Pancreas (tissue), 10 donors: ENCODE measurements at regions not wholly inside any gene's neighbourhood (a gene's known extent, or its start where the extent isn't known, plus 50 kb on each side); places are given as distances from the start of the nearest gene placed in this dataset.
"Not testable (repeated sequence)": the region's sequence is repeated elsewhere in the genome, so short reads cannot be mapped to it uniquely, and the experiment has no call there.

Experiments used
- ATAC-seq, 4 donors: fragments of 200-7000 bp; cut with Tn5 transposase; one replicate each; pipeline versions ENCODE4 v1.8.0 to v1.9.1; 2020; ENCODE audit warnings: mild to moderate bottlenecking in 4 of 4, moderate library complexity in 4 of 4
- DNase-seq, 6 donors: peaks; one replicate each; pipeline ENCODE4 v3.0.0-alpha.2; 2020
- FAIRE-seq: peaks from 2 replicates; lab custom pipeline; 2012; peaks lifted over from hg19 to GRCh38; lab: Jason Lieb, UNC
- H3K27ac ChIP-seq, 4 donors: fragments of 200-600 bp; sonication (generic); 1 replicate in 3 of 4; 2 replicates in 1 of 4; pipeline versions ENCODE4 v1.5.0 to v1.8.0; 2020
- H3K27me3 ChIP-seq, 4 donors: fragments of 200-600 bp; one replicate each; pipeline ENCODE4 v1.8.0; 2021
- H3K36me3 ChIP-seq, 3 donors: fragments of 200-600 bp; sonication (generic) in 1 of 3; one replicate each; pipeline versions ENCODE4 v1.5.0 to v1.8.0; 2020 to 2021
- H3K4me1 ChIP-seq, 3 donors: fragments of 200-600 bp; one replicate each; pipeline ENCODE4 v1.8.0; 2021
- H3K4me3 ChIP-seq, 4 donors: fragments of 200-600 bp; sonication (generic) in 2 of 4; one replicate each; pipeline versions ENCODE4 v1.5.0 to v1.8.0; 2020 to 2021
- H3K9me3 ChIP-seq, 4 donors: fragments of 200-600 bp; one replicate each; pipeline ENCODE4 v1.8.0; 2021
- WGBS, 2 donors: extraction: QIAGEN DNeasy Blood & Tissue Kit; methylation state at CpG; one replicate each; pipeline ENCODE4 v1.1.7; 2013; 5-methylcytosine and 5-hydroxymethylcytosine counted together
- intact Hi-C, 3 donors: fragments of 100-400 bp; cut with DNase I; formaldehyde crosslinking; loops; one replicate each; pipeline versions ENCODE4 v1.11.1 to v1.14.2; 2022
- TF ChIP-seq, protein P1 (sequence below), 4 donors: fragments of 200-600 bp; sonication (generic) in 3 of 4; IDR thresholded peaks; one replicate each; pipeline versions ENCODE4 v1.5.0 to v1.8.0; 2021; ENCODE audit warnings: antibody characterized with exemption in 4 of 4
- donor health status: healthy with polysubstance abuse.
- donor health status: DM: no; HTN: no; CAD: no; lungs with moderate emphysema.
- donor health status: DM: no; HTN: no; CAD: no.
- donor health status: control.
- donor health status: control.
- donor health status: Bipolar disorder and iron deficiency.
- donor health status: DM: yes; HTN: yes; CAD: no.
- donor health status: DM: no; HTN: no; CAD: no.
- donor health status: DM: no; HTN: no; CAD: no.
- donor health status: DM: yes; HTN: yes; CAD: no.

DNA sequence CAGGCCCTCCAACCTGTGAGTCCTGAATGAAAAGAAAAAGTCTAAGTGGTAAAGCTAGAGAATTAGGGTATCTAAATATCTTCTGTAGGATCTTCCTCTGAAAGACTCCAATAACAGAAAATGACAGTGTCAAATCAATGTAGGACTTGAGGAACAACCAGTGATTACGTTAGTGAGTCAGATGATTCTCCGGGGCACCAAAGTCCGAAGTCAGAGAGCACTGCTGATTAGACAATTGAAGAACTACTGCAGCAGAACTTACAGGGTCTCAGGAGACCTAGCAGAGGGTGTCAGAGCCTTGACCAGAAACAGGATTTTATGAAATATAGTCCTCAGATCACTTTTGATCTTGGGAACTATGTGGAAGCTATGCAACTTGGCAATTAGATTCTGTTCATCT, 605.8 kb downstream of the EPHA3 start:
- TF ChIP-seq, protein P1, sequence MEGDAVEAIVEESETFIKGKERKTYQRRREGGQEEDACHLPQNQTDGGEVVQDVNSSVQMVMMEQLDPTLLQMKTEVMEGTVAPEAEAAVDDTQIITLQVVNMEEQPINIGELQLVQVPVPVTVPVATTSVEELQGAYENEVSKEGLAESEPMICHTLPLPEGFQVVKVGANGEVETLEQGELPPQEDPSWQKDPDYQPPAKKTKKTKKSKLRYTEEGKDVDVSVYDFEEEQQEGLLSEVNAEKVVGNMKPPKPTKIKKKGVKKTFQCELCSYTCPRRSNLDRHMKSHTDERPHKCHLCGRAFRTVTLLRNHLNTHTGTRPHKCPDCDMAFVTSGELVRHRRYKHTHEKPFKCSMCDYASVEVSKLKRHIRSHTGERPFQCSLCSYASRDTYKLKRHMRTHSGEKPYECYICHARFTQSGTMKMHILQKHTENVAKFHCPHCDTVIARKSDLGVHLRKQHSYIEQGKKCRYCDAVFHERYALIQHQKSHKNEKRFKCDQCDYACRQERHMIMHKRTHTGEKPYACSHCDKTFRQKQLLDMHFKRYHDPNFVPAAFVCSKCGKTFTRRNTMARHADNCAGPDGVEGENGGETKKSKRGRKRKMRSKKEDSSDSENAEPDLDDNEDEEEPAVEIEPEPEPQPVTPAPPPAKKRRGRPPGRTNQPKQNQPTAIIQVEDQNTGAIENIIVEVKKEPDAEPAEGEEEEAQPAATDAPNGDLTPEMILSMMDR (IDR thresholded peaks at IDR 0.05): no peak
- Histone ChIP-seq H3K9me3 (no peaks in the 10 kb centered on the region), H3K4me3 (no peak overlapping the region), H3K27me3 (no peaks in the 10 kb centered on the region), H3K27ac (no peak overlapping the region), H3K4me1 (no peaks in the 10 kb centered on the region), H3K36me3 (no peaks in the 10 kb centered on the region)
- 68 to 73% methylated on average over 3 of the region's 3 CpGs for WGBS, 2 donors
- intact Hi-C loops: no loop called here
- no peak for FAIRE-seq
- DNase-seq: no peak
- no peak for ATAC-seq

GRCh38 chr3:89714237-89714636, 606.8 kb downstream of the EPHA3 start:
- H3K4me3 ChIP-seq: no peak overlapping the region
- no peak for ATAC-seq
- no peaks in the 10 kb centered on the region for H3K9me3 ChIP-seq
- no peak for DNase-seq
- no peaks in the 10 kb centered on the region for H3K36me3 ChIP-seq
- intact Hi-C loops: no loop called here
- no peak for FAIRE-seq
- no peak overlapping the region for H3K27ac ChIP-seq
- H3K4me1 ChIP-seq: no peaks in the 10 kb centered on the region
- 9 to 13% methylated on average over 1 of the region's 1 CpG for WGBS, 2 donors
- TF ChIP-seq, protein P1 (IDR thresholded peaks at IDR 0.05): no peak
- H3K27me3 ChIP-seq: no peaks in the 10 kb centered on the region

GRCh38 chr3:89740080-89740880, 632.9 kb downstream of the EPHA3 start:
- intact Hi-C loops: no loop called here
- Histone ChIP-seq H3K27me3 (no peaks in the 10 kb centered on the region), H3K36me3 (no peaks in the 10 kb centered on the region), H3K4me3 (no peak overlapping the region), H3K4me1 (no peaks in the 10 kb centered on the region), H3K27ac (no peak overlapping the region), H3K9me3 (no peaks in the 10 kb centered on the region)
- 56 to 57% methylated on average over 1 of the region's 1 CpG for WGBS, 2 donors
- ATAC-seq (peak in 1 of 4 donors; percentile 23), DNase-seq (no peak), FAIRE-seq (no peak)
- TF ChIP-seq, protein P1 (IDR thresholded peaks at IDR 0.05): no peak

DNA sequence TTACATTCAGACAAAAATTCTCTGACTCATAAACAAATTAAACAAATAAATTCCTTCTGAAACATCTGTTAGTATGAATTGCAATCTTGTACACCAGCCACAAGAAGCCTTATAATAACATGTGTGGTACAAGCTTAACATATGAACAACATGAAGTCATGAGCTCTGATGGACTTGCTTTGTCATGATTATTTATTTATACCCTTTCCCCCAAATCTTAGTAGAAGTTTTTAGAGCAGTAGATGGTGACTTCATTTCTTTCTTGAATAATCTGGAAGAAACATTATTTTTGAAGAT, 633.4 kb downstream of the EPHA3 start:
- TF ChIP-seq, protein P1 (IDR thresholded peaks at IDR 0.05): no peak
- Histone ChIP-seq H3K27me3 (no peaks in the 10 kb centered on the region), H3K36me3 (no peaks in the 10 kb centered on the region), H3K4me1 (no peaks in the 10 kb centered on the region), H3K9me3 (no peaks in the 10 kb centered on the region), H3K4me3 (no peak overlapping the region), H3K27ac (no peak overlapping the region)
- intact Hi-C loops: no loop called here
- ATAC-seq (peak in 1 of 4 donors; percentile 14), DNase-seq (no peak), FAIRE-seq (no peak)

- Histone ChIP-seq H3K27me3 (no peaks in the 10 kb centered on the region), H3K9me3 (no peaks in the 10 kb centered on the region), H3K4me1 (no peaks in the 10 kb centered on the region), H3K36me3 (no peaks in the 10 kb centered on the region), H3K27ac (no peak overlapping the region), H3K4me3 (no peak overlapping the region)
- no peak for FAIRE-seq
- no peak for DNase-seq
- intact Hi-C loops: no loop called here
- no peak for ATAC-seq
- TF ChIP-seq, protein P1 (IDR thresholded peaks at IDR 0.05): no peak
- WGBS, 2 donors: 86 to 91% methylated on average over 2 of the region's 2 CpGs
Measured at GRCh38 chr3:89742546-89742945, 635.1 kb downstream of the EPHA3 start.

DNA sequence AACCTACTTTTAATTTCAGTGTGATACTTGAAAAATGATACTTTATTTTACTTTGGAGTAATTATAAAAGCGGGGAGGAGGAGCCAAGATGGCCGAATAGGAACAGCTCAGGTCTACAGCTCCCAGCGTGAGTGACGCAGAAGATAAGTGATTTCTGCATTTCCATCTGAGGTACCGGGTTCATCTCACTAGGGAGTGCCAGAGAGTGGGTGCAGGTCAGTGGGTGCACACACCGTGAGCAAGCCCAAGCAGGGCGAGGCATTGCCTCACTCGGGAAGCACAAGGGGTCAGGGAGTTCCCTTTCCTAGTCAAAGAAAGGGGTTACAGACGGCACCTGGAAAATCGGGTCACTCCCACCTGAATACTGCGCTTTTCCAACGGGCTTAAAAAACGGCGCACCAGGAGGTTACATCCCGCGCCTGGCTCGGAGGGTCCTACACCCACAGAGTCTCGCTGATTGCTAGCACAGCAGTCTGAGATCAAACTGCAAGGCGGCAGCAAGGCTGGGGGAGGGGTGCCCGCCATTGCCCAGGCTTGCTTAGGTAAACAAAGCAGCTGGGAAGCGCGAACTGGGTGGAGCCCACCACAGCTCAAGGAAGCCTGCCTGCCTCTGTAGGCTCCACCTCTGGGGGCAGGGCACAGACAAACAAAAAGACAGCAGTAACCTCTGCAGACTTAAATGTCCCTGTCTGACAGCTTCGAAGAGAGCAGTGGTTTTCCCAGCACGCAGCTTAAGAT, 640.3 kb downstream of the EPHA3 start:
- DNase-seq, H3K9me3 ChIP-seq, H3K4me3 ChIP-seq, FAIRE-seq, H3K4me1 ChIP-seq, H3K36me3 ChIP-seq, H3K27ac ChIP-seq, intact Hi-C loops, H3K27me3 ChIP-seq, ATAC-seq: not testable (repeated sequence)
- WGBS, 2 donors: 80 to 87% methylated on average over 22 to 24 of the region's 24 CpGs
